Right lobe of liver (tissue), 6 donors: ENCODE measurements at regions not wholly inside any gene's neighbourhood (a gene's known extent, or its start where the extent isn't known, plus 50 kb on each side); places are given as distances from the start of the nearest gene placed in this dataset.

Experiments
- ATAC-seq, 4 donors: fragments of 200-7000 bp; cut with Tn5 transposase; one replicate each; pipeline ENCODE4 v1.9.1; 2020; ENCODE audit warnings: mild to moderate bottlenecking in 4 of 4, moderate library complexity in 4 of 4
- DNase-seq, 3 donors: peaks; one replicate each; pipeline ENCODE4 v3.0.0-alpha.2; 2020
- H3K27ac ChIP-seq, 3 donors: fragments of 200-600 bp; one replicate each; pipeline ENCODE4 v1.8.0; 2022
- H3K27me3 ChIP-seq, 2 donors: fragments of 200-600 bp; one replicate each; pipeline ENCODE4 v1.8.0; 2022
- H3K36me3 ChIP-seq, 4 donors: fragments of 200-600 bp; sonication (generic) in 1 of 4; one replicate each; pipeline versions ENCODE4 v1.5.1 to v1.8.0; 2017 to 2022; ENCODE audit warnings: control low read depth in 1 of 4
- H3K4me1 ChIP-seq, 4 donors: fragments of 200-600 bp; sonication (generic) in 1 of 4; one replicate each; pipeline versions ENCODE4 v1.5.1 to v1.8.0; 2017 to 2022; ENCODE audit warnings: control low read depth in 1 of 4
- H3K4me3 ChIP-seq, 3 donors: fragments of 200-600 bp; one replicate each; pipeline ENCODE4 v1.8.0; 2022
- H3K9me3 ChIP-seq, 4 donors: fragments of 200-600 bp; sonication (generic) in 1 of 4; one replicate each; pipeline versions ENCODE4 v1.5.1 to v1.8.0; 2017 to 2022; ENCODE audit warnings: control low read depth in 1 of 4
- CTCF ChIP-seq, 4 donors: fragments of 200-600 bp in 3 of 4; fragments of 450-650 bp in 1 of 4; IDR thresholded peaks; one replicate each; pipeline versions ENCODE4 v1.5.1 to v1.8.0; 2016 to 2022; ENCODE audit warnings: antibody characterized with exemption in 4 of 4, mild to moderate bottlenecking in 2 of 4
- POLR2A ChIP-seq: fragments of 450-650 bp; IDR thresholded peaks from one replicate; pipeline ENCODE4 v1.6.1; 2017; ENCODE audit warnings: antibody characterized with exemption, mild to moderate bottlenecking
- WGBS: methylation state at CpG from one replicate; pipeline ENCODE4 v1.1.6; 2018; ENCODE audit warnings: low coverage, low lambda C conversion rate; ENCODE audit not compliant: insufficient coverage; ENCODE audit errors: missing lambda C conversion rate; 5-methylcytosine and 5-hydroxymethylcytosine counted together
- intact Hi-C, 2 donors: fragments of 100-400 bp; cut with DNase I; formaldehyde crosslinking; loops; one replicate each; pipeline versions ENCODE4 v1.11.2 to v1.14.1; 2022
- donor health status: DM: no; HTN: yes; CAD: no.
- donor health status: DM: no; HTN: no; CAD: no.
- donor health status: DM: no; HTN: no; CAD: no.
- donor health status: DM: no; HTN: yes; CAD: no.
- donor health status: DM: no; HTN: yes; CAD: no.

GRCh38 chr10:60574388-60574787, 184.7 kb upstream of the ANK3 start:
- Histone ChIP-seq H3K4me3 (no peak overlapping the region), H3K27ac (no peak overlapping the region), H3K27me3 (no peaks in the 10 kb centered on the region), H3K36me3 (no peaks in the 10 kb centered on the region), H3K4me1 (no peaks in the 10 kb centered on the region), H3K9me3 (no peaks in the 10 kb centered on the region)
- 98% methylated on average over 4 of the region's 4 CpGs for whole genome bisulfite sequencing
- intact Hi-C loops: no loop called here
- TF ChIP-seq CTCF (IDR thresholded peaks at IDR 0.05): no peak
- TF ChIP-seq POLR2A: no peak
- ATAC-seq (no peak), DNase-seq (no peak)

- TF ChIP-seq CTCF (IDR thresholded peaks at IDR 0.05) (no peak), POLR2A (no peak)
- intact Hi-C loops: no loop called here
- Histone ChIP-seq H3K4me1 (no peaks in the 10 kb centered on the region), H3K9me3 (no peaks in the 10 kb centered on the region), H3K36me3 (no peaks in the 10 kb centered on the region), H3K4me3 (no peak overlapping the region), H3K27ac (no peak overlapping the region), H3K27me3 (no peaks in the 10 kb centered on the region)
- no CpG with 5 or more reads among the region's 1 CpG for WGBS
- ATAC-seq (peak in 1 of 4 donors; percentile 44), DNase-seq (no peak)
These were observed 183.7 kb upstream of the ANK3 start for GRCh38 chr10:60573336-60573735.

GRCh38 chr10:60572511-60573194, 183.0 kb upstream of the ANK3 start:
- peak overlapping the region; percentile 4 to 35 (median 12) for H3K4me3 ChIP-seq
- DNase-seq: peak; percentile 54 to 58 (median 56)
- peak; percentile 94 to 96 (median 95) for ATAC-seq
- TF ChIP-seq POLR2A (no peak), CTCF (IDR thresholded peaks at IDR 0.05) (no peak)
- WGBS: under 1% methylated on average over 12 of the region's 12 CpGs
- H3K36me3 ChIP-seq: no peaks in the 10 kb centered on the region
- intact Hi-C loops: no loop called here
- no peaks in the 10 kb centered on the region for H3K9me3 ChIP-seq
- H3K27ac ChIP-seq: no peak overlapping the region
- H3K4me1 ChIP-seq: no peaks in the 10 kb centered on the region
- H3K27me3 ChIP-seq: no peaks in the 10 kb centered on the region

GRCh38 chr10:60570896-60571295, 181.2 kb upstream of the ANK3 start:
- Histone ChIP-seq H3K4me1 (no peaks in the 10 kb centered on the region), H3K9me3 (no peaks in the 10 kb centered on the region), H3K27ac (no peak overlapping the region), H3K4me3 (no peak overlapping the region), H3K36me3 (no peaks in the 10 kb centered on the region), H3K27me3 (no peaks in the 10 kb centered on the region)
- no peak for ATAC-seq
- DNase-seq: no peak
- intact Hi-C loops: no loop called here
- 94% methylated on average over 4 of the region's 4 CpGs for WGBS
- TF ChIP-seq CTCF (IDR thresholded peaks at IDR 0.05): no peak
- no peak for TF ChIP-seq POLR2A
